UCSD-AML1 (cell line): ENCODE measurements at regions not wholly inside any gene's neighbourhood (a gene's known extent, or its start where the extent isn't known, plus 50 kb on each side); places are given as distances from the start of the nearest gene placed in this dataset.
"Not testable (repeated sequence)": the region's sequence is repeated elsewhere in the genome, so short reads cannot be mapped to it uniquely, and the experiment has no call there.

ENCODE experiments used
- DNase-seq: peaks from one replicate; lab custom pipeline; 2025; ENCODE audit not compliant: unreplicated experiment; lab: John Stamatoyannopoulos, UW

GRCh38 chr14:56351861-56352260 is 227.7 kb upstream of the TMEM260 start:
- DNase-seq: no peak

- no peak for DNase-seq
Observed at GRCh38 chr14:56352999-56353398, 226.6 kb upstream of the TMEM260 start.

GRCh38 chr14:56357428-56357827 is 222.2 kb upstream of the TMEM260 start:
- DNase-seq: no peak

- DNase-seq: no peak
Observed at GRCh38 chr14:56358275-56358674, 221.3 kb upstream of the TMEM260 start.

- peak; percentile 24 for DNase-seq
Observed at GRCh38 chr14:56358851-56359614, 220.6 kb upstream of the TMEM260 start.

GRCh38 chr14:56365663-56366062 is 213.9 kb upstream of the TMEM260 start:
- DNase-seq: not testable (repeated sequence)

DNA sequence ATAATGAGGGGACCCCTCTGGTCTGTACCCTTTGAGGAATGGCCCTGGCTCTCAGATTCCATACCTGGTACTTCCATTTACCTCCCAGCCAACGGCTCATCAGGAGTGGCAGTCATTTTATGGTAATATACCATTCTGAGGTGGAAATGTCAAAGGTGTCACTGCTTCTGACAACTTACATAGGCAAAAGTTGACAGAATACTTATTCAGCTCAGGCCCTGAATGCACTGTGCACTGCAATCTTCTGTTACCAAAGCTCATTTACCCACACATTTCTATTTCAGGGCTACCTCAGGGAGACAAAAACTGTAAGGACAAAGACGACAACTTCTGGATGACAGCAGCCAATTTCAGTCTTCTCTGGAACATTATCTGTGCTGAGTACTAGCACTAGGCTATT is 212.2 kb upstream of the TMEM260 start:
- DNase-seq: no peak

DNA sequence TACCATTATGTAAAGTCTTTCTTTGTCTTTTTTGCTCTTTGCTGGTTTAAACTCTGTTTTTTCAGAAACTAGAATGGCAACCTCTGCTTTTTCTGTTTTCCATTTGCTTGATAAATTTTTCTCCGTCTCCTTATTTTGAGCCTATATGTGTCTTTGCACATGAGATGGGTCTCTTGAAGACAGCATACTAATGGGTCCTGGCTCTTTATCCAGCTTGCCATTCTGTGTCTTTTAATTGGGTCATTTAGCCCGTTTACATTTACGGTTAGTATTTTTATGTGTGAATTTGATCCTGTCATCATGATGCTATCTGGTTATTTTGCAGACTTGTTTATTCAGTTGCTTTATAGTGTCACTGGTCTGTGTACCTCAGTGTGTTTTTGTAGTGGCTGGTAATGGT is 207.9 kb upstream of the TMEM260 start:
- DNase-seq: no peak

GRCh38 chr14:56374421-56374820 is 205.2 kb upstream of the TMEM260 start:
- no peak for DNase-seq

DNA sequence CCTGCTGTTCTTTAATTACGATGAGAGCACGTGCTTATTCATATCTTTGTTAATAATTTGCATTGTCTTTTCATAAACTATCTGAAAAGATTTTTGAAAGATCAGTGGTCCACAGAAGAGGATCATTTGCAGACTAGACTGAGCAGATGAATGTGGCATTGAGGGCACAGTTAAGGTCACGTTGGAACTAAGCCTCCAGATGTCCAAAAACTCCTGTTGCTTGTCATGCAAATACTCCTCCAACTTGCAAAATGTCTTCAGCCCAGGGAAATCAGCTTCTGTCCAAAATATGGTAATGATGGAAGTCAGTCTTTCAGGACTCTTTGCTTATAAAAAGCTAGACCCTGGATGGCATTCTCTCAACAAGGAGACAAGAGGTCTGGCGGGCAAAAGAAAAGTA is 201.6 kb upstream of the TMEM260 start:
- DNase-seq: no peak

DNA sequence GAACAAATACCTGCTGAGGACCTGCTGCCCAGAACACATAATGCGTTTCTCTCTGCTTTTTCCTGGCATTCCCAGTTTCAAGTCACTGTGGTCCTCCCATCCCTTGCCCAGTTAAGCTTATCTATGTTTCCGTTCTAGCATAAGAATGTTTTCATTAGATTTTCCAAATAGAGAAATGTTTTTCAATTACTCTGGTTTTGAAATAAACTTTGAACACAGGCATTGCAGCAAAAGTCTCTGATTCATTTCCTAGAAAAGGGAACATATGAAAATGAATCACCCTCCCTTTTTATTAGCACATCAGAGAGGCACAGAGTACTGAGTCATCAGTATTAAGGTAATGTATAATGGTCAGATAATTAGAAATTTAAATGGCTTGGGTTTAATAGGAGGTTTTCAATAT is 201.1 kb upstream of the TMEM260 start:
- DNase-seq: no peak

DNA sequence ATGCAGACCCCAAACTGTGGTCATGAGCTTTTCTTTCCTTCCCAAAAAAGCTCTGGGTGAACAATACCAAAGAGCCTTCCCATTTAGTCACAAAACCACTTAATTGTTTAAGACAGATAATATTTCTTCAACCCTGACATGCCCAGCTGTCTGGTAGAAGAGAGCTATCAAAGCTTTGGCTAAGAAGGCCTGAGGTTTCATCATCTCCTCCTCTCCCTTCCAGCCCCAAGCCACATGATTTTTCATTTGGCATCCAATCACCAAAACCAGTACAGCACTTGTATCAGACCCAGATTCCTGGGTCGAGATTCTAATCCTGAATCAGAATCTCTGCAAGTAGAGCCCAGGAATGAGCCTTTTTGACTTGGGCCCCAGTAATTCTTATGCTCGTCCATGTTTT is 199.6 kb upstream of the TMEM260 start:
- DNase-seq: no peak

DNA sequence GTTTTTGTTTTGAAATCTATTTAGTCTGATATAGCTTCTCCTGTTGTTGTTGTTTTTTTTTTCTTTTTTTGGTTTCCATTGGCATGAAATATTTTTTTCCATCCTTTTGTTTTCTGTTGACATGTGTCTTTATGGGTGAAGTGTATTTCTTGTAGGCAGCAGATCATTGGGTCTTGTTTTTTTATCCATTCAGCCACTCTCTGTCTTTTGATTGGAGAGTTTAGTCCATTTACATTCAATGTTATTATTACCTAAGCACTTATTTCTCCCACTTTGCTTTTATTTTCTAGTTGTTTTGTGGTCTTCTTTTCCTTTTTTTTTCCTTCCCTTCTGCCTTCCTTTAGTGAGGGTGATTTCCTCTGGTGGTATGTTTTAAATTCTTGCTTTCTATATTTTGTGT is 193.6 kb upstream of the TMEM260 start:
- no peak for DNase-seq

DNA sequence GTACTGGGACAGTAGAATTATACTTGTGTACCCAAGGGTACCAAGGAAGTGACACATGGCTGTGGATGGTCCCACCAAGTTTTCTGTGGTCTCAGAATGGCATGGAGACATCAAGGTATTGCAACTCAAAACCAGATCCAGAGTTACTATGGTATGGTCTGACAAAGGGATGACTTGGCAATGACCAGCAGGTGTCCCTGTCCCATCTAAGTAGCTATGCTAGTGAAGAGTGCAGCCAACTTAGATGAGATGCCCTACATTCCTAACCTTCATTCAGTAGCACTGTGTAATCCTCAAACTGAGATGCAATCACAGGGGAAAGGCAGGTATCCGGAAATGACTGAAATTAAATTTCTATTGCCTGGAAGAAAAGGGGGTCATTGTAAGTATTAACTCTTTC is 188.7 kb upstream of the TMEM260 start:
- DNase-seq: no peak

DNA sequence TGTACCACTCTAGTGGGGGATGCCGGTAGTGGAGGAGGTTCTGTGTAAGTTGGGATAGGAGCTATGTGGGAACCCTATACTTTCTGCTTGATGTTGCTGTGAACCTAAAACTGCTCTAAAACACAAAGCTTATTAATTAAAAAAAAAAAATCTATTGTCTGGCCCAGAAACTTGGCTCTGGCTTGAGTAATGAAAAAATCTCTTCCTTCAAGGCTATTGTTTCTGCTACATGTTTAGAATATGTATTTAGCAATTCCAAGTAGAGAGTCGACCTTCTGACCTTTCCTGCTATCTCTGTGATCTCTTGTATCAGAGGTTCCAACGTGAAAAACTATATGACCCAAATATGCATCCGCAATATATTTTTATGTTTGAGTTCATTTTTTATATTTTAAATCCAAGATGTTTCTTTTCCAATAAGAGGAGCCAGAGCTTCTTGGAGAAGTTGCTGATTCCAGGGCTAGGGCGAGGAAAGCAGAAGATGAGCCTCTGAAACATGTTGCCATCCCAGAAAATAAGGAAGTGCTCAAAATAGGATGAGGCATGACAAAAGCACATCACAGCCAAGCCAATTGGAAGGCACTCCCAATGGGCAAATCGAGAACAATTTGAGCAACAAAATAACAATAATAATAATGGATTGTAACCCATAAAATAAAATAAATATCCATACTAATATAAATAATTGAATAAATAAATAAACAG is 184.6 kb upstream of the TMEM260 start:
- no peak for DNase-seq

GRCh38 chr14:56400109-56400825 is 179.3 kb upstream of the TMEM260 start:
- DNase-seq: no peak

DNA sequence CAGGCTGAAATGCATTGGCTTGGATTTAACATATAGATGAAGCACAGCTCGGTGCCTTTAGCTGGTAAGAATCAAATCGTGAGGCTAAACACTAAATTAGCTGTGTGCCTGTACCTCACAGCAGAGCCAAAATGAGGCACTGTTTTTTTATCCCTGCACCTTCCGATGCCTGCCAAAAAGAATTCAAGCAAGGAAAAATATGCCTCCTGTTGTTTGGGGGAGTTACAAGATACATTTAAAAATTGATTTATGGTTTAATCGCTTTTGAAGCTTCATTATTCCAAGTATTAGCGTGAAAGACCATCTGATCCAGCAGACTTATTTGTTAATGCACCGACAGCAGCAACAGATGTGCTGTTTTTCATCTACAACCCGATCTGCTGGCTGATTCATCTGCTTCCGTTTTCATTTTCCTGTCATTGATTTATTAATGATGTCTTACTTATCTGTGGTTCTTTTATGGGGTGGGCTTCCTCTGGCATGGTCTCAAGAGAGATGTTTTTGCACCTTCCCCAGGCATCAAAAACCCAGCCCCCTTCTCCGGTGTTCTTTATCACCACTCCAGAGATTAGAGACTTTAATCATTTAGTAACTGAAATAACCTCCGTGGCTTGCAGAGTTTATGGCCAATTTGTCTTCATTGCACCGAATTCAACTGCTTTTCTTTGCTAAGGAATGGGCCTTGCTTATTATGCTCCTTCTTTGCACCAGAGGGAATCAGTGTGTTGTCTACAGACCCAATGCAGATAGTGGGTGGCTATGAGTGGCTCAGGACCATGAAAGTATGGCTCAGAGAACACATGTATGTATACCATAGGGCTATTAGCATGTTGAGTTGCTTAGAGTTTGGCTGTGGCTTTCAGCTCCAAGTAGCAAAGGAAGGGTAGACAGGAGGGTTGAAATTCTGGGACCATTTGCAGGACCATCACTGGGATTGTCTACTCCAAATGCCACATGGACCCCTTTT is 166.8 kb upstream of the TMEM260 start:
- DNase-seq: peak; percentile 28

- no peak for DNase-seq
Observed at GRCh38 chr14:56413721-56414120, 165.9 kb upstream of the TMEM260 start.

- DNase-seq: no peak
Observed at GRCh38 chr14:56414236-56414635, 165.4 kb upstream of the TMEM260 start.

DNA sequence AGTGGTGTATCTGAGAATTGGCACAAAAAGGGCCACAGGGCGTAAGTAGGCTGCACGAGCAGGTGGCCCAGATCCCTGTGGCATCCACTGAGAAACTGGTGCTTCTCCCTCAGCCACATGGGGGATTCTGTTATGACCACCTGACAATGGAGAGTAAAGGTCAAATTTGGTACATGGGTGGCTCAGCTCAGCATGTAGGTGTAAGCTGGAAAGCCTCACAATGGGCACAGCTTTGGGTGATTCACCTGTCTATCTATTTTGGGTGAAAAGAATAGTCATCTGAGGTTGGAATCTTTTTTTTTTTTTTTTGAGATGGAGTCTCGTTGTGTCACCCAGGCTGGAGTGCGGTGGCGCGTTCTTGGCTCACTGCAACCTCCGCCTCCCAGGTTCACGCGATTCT is 163.4 kb upstream of the TMEM260 start:
- DNase-seq: no peak

DNA sequence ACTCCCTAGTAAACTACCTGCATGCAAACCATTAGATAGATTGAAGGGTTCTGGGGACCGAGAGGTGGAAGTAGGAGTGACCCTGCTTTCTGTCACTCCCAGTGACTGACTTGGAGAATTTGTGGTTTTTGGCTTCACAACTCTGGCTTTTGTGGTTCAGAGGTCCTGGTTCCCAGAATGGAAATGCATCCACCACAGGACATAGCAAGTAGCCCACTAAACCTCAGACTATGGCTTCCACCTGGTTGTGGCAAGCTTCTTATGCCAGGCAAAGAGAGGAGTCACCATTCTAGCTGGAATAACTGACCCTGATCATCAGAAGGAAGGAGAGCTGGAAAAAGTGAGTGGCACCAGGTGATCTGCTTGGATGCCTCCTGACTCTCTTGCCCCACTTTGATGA is 162.4 kb upstream of the TMEM260 start:
- peak; percentile 48 for DNase-seq
